ENCODE measurements at regions not wholly inside any gene's neighbourhood (a gene's known extent, or its start where the extent isn't known, plus 50 kb on each side); places are given as distances from the start of the nearest gene placed in this dataset.

DNA sequence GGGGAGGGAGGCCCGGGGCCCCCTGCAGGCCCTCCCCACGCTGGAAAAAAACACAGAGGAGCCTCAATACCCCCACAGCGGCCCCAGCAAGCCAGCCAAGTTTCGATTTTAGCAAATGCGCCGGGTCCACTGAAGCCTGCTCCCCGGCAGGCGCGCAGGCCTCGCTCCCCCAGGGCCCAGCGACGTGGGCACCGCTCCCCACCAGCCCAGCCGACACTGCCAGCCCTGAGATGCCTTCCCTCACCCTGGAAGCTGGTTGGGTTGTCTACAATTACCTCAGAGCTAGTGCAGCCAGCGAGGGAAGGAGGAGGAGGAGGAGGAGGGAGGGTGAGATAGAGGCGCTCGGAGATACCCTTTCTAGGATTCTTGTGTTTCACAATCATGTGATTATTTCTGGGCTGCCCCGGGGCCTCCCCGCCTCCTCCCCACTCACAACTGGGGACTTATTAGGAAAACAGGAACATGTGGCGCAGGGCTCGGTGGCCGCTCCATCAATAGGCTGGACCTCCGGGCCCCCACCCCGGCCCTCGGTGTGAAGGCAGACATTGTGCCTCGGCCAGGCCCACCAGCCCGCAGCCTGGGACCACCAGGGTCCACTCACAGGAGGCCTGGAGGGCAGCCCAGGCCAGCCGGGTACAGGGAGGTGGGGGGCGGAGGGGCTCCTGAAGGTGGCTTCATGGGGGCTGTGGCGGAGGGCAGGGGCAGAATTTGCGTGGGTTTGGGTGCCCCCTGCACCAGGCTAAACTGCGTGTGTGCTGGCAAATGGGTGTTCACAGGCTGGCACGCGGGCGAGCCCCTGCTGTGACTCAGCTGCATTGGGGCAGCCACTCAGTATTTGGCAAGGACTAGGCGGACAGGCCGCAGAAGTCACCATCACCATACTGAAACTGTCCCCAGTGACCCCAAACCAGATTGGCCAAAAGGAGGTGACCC lies 109.9 kb downstream of the NCOR2 start:
- DNase-seq: no peak

DNA sequence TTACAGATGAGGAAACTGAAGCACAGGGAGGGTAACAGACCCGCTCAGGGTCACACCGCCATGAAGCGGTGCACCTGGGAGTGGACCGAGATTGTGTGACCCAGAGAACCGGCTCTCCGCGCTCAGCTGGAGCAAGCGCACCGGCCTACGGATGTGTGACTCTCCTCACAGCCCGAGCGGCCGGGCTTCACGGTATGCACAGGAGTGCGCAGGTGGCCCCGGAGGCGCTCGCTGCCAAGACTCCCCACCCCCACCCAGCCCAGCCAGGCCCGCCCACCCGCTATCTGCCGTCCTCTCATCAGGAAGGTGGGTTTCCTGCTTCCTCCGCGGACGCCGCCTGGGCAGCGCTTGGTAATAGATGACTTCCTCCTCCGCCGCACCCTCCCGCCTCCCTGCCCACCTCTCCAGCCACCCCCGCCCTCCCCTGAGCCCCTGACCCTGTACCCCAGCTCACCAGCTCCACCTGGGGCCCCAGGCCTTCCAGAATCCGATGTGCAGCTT lies 110.7 kb downstream of the NCOR2 start:
- DNase-seq: no peak

DNA sequence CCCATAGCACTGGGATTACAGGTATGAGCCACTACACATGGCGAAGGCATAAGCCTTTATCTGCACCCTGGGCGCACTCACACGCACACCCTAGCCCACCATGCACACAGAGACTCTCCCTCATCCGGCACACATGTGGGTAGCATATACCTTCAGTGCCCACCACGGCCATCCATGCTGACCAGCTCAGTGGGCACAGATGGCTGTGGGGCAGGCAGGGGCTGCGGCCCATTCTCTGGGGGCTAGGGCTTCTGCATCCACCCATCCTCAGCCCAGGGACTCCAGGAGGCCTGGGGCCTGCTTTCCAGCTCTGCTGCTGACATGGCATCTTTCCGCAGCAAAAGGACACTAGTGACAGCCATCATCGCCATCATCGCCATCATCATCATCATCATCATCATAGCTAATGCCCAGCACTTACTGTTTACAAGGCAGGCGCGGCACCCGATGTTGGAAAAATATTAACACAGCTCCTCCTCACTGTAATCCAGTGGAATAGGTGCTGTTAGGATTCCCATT lies 111.2 kb downstream of the NCOR2 start:
- DNase-seq: no peak

DNA sequence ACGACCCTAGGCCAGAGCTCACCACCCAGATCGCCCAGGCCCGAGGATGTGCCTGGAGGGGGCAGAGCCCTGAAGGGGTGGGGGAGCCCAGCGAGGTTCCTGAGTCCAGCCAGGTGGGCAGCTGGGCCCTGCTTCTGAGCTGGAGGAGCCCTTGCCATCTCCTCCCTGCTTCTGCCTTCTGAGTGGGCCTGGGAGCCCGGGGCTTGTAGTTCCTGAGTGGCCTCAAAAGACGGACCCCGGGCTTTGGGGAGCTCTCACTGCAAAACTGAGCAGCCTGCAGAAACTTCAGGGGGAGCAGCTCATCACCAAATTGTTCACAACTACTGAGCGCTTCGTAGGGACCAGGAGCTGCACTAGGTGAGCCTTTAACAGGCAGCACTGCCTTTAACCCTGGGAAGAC lies 112.1 kb downstream of the NCOR2 start:
- DNase-seq: no peak

DNA sequence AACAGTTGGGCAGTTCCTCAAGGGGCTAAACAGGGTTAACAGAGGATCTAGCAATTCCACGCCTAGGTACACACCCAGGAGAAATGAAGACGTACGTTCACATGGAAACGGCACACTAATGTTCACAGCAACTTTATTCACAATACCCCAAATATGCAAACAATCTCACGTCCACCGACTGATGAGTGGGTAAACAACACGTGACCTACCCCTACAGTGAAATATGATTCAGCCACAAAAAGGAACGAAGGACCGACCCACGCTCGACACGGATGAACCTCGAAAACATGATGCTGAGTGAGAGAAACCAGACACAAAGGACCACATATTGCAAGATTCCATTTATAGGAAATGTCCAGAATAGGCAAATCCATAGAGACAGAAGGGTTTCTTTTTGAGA lies 112.7 kb downstream of the NCOR2 start:
- peak in 1 of 3 experiments; percentile 55 for DNase-seq

DNA sequence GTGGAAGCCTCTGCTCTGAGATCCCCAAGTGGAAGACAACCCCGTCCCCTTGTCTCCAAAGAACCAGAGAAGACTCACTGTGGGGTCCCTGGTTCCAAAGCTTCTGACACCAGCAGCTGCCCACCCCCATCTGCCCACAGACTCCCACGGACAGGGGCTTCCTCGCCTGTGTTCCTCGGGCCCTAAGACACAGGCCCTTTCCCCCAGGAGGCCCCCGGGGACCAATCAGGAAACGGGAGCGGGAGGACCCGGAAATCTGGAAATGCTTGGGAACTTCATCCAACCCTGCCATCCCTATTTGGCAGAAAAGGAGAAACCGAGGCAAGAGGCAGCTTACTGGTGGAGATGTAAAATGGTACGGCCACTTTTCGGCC lies 113.1 kb downstream of the NCOR2 start:
- no peak for DNase-seq

DNA sequence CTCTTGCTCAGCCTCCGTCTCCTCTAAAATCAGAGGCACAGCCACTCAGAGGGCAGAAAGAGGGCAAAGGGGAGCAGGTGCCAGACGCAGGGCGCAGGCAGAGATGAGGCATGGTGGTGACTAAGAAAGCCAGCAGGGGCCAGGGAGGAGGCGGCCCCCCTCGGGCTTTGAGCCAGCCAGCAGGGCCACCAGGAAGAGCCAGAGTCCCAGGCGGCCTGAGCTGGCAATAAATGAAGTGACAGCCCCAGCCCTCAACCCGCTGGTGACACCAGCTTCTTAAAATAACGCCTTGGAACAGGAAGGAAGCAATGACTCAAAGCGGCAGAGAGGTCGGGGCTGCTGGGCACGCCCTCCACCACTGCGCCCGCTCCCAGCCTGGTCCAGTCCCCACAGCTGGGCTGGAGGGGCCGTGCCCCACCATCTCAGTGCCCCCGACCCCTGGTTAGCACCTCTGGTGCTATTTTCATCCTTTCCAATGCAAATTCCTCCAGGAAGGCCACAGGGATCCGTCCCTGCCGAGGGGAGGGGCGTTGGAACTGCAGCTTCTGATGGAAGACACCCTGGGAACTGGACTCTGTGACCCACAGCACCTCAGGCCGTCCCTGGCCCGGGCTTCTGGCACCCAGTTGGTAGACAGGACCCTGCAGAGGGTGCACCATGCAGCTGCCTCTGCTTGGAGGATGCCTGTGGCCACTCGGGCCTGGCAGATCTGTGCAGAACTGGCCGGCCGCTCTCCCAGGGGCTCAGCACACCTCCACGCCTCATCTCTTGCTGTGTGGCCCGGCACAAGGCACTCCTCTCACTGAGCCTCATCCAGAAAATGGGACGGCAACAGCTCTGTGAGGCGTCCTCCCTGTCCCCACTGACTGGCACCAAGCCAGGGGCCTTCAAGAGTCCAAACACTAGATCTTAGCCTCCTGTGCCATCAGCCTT lies 113.7 kb downstream of the NCOR2 start:
- peak in 2 of 3 experiments; percentile 69 to 79 for DNase-seq

DNA sequence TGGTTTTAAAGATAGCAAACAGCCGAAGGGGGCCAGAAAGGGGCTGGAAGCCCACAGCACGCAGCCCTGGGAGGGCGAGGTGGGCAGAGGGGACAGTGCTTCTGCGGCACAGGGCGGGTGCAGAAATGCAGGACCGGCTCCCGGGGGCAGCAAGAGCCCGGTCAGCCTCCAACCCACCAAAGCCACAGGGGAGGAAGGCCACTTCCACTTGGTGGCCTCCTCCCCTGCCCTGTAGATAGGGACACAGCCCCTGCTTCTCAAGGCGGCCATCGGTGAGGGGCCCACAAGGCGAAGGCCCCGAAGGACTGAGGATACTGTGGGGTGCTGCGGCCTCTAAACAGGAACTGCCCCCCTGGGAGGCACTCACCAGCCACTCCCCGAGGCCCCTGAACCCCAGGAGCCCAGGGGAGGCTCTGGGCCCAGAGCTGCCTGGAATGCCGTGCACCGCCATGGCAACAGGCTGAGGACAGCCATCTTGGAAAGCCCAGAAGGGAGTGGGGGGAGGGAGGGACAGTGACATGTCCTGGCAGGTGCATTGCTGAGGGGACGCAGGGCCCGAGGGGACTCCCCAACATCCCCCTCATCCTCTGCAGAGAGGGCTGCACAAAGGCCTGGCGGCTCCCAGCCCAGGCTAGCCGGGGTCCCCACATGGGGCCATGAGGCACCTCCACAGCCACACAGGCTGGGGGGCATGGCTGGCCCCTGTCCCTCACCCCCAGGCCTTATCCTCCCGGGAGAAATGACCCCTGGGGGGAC lies 114.7 kb downstream of the NCOR2 start:
- DNase-seq: peak in 1 of 3 experiments; percentile 47

DNA sequence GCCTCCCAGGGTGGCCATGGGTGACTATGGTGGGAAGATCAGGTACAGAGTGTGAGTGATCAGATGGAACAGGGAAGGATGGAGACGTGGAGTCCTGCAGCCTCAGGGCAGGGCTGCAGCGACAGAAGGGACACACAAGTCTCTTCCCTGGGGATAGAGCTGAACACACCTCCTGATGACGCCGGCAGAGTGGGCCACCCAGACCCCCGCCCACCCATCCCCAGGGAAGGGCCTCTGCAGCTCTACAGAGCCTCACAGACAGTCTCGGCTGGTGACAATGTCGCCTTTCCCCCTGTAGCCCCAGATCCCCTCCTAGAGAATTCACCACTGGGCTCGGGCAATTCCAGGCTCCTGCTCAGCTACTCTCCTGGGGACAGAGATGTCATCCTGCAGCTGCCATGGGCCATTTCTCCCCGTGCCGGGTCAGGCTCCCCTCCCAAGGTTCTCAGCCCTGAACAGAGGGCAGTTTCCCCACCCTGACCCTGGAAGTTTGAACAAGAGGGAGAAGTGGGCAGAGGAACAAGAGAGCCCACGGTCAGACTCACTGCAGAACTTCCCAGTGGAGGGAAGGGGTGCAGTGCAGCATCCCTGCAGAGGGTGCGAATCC lies 115.7 kb downstream of the NCOR2 start:
- no peak for DNase-seq

DNA sequence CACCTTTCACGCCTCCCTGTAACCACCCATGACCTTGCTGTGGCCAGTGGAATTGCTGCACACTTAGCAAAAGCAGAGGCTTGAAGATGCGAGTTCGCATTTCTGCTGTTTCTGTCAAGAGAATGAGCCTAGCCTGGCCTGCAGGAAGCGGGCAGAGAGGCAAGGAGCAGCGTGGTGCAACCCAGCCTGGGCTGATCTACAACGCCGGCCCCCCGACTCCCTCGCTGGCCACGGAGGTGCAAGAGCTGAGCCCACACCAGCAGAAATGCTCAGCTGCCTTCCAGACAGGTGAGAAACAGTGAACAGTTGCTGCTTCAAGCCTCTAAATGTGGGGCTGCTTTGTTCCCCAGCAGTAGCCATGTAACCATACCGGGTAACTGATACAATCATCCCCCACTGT lies 116.4 kb downstream of the NCOR2 start:
- no peak for DNase-seq

DNA sequence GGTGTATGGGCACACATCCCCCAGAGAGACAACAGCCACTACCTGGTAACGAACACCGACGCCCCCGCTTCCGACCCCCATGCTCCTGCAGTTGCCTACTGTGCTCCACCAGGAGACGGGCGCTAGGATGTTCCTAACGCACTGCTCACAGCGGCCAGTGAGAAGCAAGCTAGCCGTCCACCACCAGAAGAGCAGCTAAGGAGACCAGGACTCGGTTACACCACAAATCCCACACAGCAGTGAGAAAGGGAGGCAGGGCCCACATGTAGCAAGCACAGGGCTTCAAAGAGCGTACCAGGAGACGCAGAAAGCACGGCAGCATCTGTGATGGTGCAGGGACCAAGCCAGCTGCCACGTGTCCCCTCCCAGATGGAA lies 117.0 kb downstream of the NCOR2 start:
- no peak for DNase-seq

DNA sequence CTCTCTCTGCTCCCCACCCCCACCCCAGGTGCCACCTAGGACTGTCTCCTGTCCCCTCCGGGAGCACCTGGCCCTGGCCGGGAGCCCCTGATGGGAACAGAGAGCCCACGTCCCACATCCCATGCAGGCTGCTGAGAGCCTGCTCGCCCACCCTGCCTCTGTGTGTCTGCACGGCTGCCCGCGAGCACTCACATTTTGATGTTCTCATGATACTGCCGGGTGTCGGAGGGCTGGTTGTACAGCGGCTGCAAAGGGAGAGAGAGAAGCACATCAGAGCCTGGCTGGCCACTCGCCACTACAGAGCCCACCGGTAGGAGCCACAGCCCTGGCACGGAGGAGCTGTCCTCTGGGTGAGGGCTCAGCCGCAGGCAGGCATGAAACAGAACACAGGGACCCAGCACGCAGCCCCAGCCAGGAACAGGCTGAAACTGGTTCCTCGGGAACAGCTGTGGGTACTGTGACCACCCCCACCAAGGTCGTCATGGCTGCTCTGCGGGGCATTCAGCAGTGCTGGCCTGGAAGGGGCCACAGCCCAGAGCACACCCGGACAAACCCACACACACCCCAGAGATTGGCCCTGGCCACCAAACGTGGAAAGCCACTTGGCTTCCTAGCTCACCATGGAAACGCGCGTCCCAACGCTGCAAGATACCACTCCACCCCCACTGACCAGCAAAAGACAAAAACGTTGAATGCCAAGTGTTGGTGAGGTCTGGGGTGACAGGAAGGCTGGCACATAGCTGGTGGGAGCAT lies 117.6 kb downstream of the NCOR2 start:
- DNase-seq: no peak

DNA sequence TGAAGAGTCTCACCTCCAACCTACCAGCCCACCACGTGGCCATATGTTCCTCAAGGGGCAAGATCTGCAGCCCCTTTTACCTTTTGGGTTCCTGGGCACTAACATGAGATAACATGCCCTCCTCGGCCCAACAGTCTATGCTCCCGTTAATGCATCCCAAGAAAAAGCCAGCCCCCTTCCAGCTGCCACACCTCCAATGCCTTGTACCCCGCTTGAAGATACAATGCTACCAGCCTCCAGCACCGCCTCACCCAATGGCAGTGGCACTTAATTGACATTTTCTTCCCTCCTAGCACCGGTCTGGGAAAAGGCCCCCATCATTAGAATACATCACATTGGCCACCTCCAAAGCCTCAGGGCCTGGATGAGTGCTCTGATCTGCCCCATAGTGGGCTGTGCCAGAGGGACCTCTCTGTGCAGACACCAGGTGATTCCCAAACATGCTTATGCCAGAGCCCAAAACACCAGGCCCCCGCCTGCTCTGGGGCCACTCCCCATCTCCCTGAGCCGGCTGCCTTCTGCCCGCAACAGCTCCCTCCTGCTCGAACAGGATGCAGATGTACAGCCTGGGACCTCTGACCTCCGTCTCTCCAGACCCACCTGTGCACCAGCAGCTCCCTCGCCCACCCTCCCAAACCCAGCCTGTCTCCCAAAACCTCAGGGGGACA lies 118.3 kb downstream of the NCOR2 start:
- no peak for DNase-seq

DNA sequence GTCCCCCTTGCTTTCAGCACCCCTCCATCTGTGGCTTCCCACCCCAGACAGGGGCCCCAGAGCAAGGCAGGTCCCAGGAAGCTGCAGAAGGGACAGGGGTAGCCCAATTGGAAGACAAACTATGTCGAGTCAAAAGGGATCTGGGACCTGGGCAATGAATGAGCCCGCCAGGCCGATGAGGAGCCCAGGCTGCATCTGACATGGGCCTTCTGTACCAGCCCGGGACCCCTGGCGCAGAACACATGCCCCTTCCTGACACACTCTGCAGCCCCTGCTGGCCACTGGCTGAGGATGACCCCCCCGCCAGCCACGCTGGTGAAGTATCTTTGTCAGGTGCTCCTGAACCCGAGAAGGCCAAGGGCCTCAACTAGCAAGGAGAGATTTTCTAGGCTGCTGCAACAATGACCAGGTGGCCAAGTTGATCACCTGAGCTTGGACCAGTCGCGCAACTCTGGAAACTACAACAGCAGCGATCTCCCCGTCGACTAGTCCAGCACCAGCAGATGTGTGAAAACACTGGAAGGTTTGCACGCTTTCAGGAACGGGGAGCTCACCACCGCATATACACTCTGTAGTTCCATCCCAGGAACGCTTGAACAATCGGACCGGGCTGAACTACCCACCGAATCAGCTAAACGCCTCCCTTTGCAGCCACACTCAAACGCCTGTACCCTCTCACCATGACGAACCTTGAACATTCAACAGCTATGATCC lies 119.0 kb downstream of the NCOR2 start:
- DNase-seq: no peak

DNA sequence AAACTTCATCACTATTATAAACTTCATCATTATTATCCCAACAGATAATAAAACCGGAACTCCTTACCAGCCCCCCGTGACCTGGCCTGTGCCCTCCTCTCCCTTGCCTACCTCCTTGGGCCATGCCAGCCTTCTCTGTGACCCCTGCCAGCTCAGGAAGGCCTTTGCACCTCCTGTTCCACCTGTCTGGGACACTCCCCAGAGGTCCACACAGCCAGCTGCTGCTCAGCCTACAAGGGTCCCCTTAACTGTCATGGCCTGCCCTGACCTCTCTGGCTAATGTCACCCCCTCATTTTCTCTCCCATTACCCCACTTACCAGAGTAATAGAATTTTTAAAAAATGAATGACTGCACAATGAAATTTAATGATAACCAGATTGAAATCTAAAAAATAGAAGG lies 121.0 kb downstream of the NCOR2 start:
- no peak for DNase-seq

DNA sequence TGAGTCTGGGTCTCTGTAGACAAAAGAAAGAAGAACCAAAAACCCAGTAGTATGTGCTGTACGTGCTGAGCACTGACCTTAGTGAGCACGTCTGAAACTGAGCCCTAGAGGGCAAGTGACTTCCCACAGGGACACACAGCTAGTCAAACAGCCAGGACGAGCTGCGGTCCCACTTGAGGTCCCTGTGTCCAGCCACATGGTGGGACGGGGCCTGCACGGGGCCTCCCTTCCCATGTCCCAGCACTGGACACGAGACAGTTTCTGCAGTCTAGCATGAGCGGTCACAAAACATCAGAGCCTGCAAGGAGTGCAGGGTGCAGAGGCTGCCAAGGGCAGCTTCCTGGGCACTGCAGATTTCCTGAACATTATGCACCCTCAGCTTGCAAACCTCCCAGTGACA lies 121.6 kb downstream of the NCOR2 start:
- no peak for DNase-seq

DNA sequence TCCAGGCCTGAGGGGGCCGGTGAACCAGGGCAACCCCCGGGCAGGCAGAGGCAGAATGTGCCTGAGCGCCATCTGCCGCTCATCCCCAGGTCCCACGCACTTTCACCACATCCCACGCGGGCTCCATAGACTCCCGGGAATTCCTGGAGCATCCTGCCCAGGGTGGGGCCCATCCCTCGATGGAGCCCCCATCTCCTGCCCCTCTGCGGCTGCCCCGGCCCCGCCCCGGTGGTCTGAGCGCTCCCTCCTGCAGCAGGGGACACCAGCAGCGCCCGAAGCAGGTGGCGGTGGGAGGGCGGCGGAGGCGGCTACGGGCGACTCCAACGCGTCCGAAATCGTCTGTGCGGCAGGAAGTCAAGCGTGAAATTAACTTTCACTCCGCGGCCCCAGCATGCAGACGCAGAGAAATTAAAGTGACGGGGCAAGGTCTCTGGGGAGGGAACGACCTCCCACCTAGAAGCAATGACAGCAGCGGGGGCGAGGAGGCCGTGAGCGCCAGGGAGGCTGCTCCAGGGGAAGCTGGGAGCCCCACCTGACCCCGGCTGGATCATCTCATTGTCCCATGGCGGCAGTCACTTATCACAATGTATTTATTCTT lies 122.2 kb downstream of the NCOR2 start:
- no peak for DNase-seq

DNA sequence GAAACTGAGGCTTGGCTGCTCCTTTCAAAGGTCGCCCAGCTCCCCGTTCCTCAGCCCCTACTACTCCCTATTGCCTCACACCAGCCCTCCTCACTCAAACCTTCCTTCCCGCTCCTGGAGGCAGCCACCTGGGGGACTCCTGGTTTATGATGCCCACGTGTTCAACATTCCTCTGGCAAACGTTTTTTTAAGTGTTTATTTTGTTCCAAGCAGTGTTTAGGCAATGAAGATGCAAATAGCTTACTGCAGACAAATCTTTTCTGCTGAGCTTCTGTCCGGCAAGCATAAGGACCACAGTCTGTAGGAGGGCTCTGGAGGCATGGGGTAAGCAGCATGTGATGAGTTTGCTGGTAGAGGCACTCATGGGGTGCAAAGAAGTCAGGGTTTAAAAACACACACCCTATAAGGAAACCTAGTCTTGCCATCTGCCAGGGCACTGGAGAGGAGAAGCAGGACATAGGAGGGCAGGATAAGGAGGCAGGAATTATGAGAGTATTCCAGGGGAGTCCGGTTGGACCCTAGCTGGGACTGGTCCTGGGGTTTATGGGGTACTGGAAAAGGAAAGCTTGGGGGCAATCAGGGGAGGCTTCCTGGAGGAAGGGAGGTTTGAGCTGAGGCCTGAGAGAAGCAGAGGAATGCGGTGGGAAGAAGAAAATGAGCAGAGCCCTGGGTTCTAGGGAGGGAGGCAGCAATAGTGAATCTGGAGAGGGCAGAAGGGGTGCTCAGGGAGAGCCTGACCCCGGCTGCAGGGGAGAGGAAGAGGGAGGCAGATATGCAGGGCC lies 123.3 kb downstream of the NCOR2 start:
- no peak for DNase-seq
